GM12801 (cell line): ENCODE measurements at regions not wholly inside any gene's neighbourhood (a gene's known extent, or its start where the extent isn't known, plus 50 kb on each side); places are given as distances from the start of the nearest gene placed in this dataset.

Experiments used
- CTCF ChIP-seq: IDR thresholded peaks from one replicate; pipeline ENCODE4 v1.5.1; 2011; ENCODE audit warnings: control low read depth; ENCODE audit not compliant: insufficient read length; ENCODE audit errors: extremely low read depth

- TF ChIP-seq CTCF: no peak
These were observed 577.1 kb downstream of the ANKRD50 start for GRCh38 chr4:124135409-124135813.

DNA sequence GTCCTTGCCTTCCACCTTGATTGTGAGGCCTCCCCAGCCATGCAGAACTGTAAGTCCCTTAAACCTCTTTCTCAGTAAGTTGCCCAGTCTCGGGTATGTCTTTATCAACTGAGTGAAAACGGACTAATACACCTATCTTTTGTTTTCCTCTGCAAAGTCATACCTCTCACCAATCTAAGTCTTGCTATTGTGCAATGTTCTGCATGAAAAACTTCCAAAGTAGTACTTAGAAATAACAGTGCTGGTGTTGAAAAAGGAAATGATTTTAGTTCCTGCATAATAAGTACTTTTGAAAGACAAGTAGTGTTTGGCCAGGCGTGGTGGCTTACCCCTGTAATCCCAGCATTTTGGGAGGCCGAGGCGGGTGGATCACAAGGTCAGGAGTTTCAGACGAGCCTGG is 573.5 kb downstream of the ANKRD50 start:
- TF ChIP-seq CTCF: no peak

- TF ChIP-seq CTCF: no peak
These were observed 568.9 kb downstream of the ANKRD50 start for GRCh38 chr4:124143632-124144031.

GRCh38 chr4:124144238-124144654 is 568.3 kb downstream of the ANKRD50 start:
- TF ChIP-seq CTCF: no peak

DNA sequence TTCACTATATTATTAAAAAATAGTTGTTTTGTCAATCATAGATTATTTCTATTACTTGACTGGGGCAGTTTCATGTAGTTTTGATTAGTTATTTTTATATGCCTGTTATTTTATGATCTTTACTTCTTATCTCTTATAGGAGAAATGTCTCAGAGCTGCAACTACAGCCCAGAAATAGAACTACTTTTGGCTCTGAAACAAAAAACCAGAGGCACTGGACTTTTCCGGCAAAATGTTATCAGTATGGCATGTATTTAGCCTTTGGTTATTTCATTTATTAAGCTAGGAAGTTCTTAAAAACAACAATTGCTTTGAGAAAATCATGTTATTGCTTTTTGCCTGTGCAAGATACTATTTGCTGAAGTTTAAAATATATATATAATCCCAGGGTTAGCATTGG is 566.5 kb downstream of the ANKRD50 start:
- no peak for TF ChIP-seq CTCF

DNA sequence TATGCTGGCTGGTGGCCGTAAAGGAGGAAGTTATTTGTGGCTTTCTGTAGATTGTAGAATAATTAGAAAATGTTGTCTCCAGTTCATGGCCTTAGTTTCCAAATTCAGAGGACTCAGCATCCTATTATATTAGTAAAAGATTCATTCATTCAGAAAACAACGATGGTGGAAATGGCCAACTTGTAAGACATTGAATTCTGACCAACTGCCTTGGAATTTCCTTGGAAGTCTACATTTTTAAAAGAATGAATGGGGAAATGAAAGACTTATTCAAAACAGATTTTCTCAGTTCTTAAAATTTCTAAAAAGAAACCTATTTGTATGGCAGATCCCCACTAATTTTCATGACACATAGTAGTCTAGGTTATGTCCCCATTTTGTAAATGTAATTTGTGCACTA is 561.5 kb downstream of the ANKRD50 start:
- no peak for TF ChIP-seq CTCF

DNA sequence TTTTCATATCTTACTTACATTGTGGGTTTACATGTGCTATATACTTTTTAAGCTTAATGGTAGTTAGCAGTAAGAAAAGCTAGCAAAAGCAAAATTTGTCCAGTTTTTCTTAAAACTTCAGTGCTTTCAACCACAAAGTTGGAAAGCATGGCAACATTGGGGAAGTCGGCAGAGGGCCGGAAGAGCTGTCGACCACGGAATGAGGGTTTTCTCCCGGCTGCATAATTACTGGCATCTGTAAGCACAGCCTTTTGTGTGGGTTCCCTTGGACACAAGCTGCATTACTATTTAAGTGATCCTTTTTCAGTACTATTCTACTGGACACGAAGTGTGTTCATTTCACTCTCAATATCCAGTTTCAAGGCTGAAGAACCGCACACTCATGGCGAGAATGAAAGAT is 560.4 kb downstream of the ANKRD50 start:
- TF ChIP-seq CTCF: no peak

DNA sequence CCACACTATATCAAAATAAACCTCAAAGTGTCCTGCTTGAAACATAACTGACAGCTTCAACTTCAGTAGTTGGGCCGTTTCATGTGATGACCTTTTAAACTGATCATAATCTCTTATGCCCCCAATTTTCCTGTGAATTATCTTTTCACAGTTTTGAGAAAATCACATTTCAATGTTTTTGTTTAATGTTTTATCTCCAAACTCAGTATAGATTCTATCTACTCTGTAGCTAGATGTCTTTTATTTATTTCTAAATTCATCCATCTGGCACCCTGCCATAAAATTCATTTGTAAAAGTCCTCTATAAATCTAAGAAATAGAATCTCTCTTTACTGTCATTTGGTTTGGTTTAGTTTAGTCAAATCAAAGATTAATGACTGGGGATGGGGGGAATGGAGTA is 557.3 kb downstream of the ANKRD50 start:
- no peak for TF ChIP-seq CTCF
